Nephron progenitor cell (in vitro differentiated cells): ENCODE measurements at regions not wholly inside any gene's neighbourhood (a gene's known extent, or its start where the extent isn't known, plus 50 kb on each side); places are given as distances from the start of the nearest gene placed in this dataset.

Experiments used
- DNase-seq: peaks from one replicate; pipeline ENCODE4 v3.0.0; 2021
- H3K27ac Mint-ChIP-seq: 2 replicates; pipeline ENCODE4 v1.8.0; 2021; ENCODE audit warnings: mild to moderate bottlenecking, moderate library complexity, mixed read lengths
- H3K27me3 Mint-ChIP-seq: 2 replicates; pipeline ENCODE4 v1.8.0; 2021; ENCODE audit warnings: mild to moderate bottlenecking, low read depth, mixed read lengths; ENCODE audit not compliant: poor library complexity
- H3K36me3 Mint-ChIP-seq: 2 replicates; pipeline ENCODE4 v1.8.0; 2021; ENCODE audit warnings: low read depth, mixed read lengths
- H3K4me1 Mint-ChIP-seq: 2 replicates; pipeline ENCODE4 v1.8.0; 2021; ENCODE audit warnings: mixed read lengths
- H3K4me3 Mint-ChIP-seq: 2 replicates; pipeline ENCODE4 v1.8.0; 2021; ENCODE audit warnings: mild to moderate bottlenecking, moderate library complexity, mixed read lengths
- H3K9me3 Mint-ChIP-seq: 2 replicates; pipeline ENCODE4 v1.8.0; 2021; ENCODE audit warnings: mild to moderate bottlenecking, moderate library complexity, mixed read lengths
- CTCF ChIP-seq: fragments of 200-600 bp; sonication (generic); IDR thresholded peaks from 2 replicates; pipeline ENCODE4 v1.5.0; 2021; ENCODE audit warnings: antibody characterized with exemption

GRCh38 chr4:85086721-85087120 is 120.2 kb upstream of the WDFY3 start:
- H3K4me3 Mint-ChIP-seq = no peak overlapping the region
- no peak for TF ChIP-seq CTCF
- peaks cover 7% of the 10 kb centered on the region for H3K36me3 Mint-ChIP-seq
- H3K4me1 Mint-ChIP-seq = peaks cover 9% of the 10 kb centered on the region
- DNase-seq = no peak
- H3K9me3 Mint-ChIP-seq = peaks cover 28% of the 10 kb centered on the region
- H3K27me3 Mint-ChIP-seq = no peaks in the 10 kb centered on the region
- H3K27ac Mint-ChIP-seq = peak overlapping the region; percentile 12

GRCh38 chr4:85092536-85092935 is 126.0 kb upstream of the WDFY3 start:
- TF ChIP-seq CTCF = no peak
- Mint-ChIP-seq H3K9me3 (peaks cover 39% of the 10 kb centered on the region), H3K27me3 (no peaks in the 10 kb centered on the region), H3K4me1 (no peaks in the 10 kb centered on the region), H3K27ac (no peak overlapping the region), H3K4me3 (no peak overlapping the region), H3K36me3 (peaks cover 8% of the 10 kb centered on the region)
- DNase-seq = no peak

DNA sequence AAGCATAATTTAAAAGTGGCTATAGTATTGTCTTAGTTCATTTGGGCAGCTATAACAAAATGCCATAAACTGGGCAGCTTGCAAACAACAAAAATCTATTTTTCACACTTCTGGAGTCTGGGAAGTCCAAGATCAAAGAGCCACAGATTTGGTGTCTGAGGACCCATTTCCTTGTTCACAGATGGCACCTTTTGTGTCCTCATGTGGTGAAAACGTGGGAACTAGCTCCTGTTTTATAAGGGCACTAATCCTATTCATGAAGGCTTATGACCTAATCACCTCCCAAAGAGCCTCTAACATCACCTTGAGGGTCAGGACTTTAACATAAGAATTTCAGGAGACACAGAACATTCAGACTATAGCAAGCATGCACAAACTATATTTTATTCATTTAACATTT is 126.5 kb upstream of the WDFY3 start:
- no peak overlapping the region for H3K27ac Mint-ChIP-seq
- no peak for TF ChIP-seq CTCF
- H3K27me3 Mint-ChIP-seq = no peaks in the 10 kb centered on the region
- no peak overlapping the region for H3K4me3 Mint-ChIP-seq
- H3K4me1 Mint-ChIP-seq = no peaks in the 10 kb centered on the region
- H3K9me3 Mint-ChIP-seq = peaks cover 41% of the 10 kb centered on the region
- DNase-seq = no peak
- peaks cover 12% of the 10 kb centered on the region for H3K36me3 Mint-ChIP-seq

- no peak for TF ChIP-seq CTCF
- H3K4me3 Mint-ChIP-seq = no peak overlapping the region
- peaks cover 12% of the 10 kb centered on the region for H3K36me3 Mint-ChIP-seq
- H3K27me3 Mint-ChIP-seq = no peaks in the 10 kb centered on the region
- no peaks in the 10 kb centered on the region for H3K4me1 Mint-ChIP-seq
- H3K9me3 Mint-ChIP-seq = peaks cover 38% of the 10 kb centered on the region
- no peak for DNase-seq
- no peak overlapping the region for H3K27ac Mint-ChIP-seq
Observed at GRCh38 chr4:85094735-85095134, 128.2 kb upstream of the WDFY3 start.

DNA sequence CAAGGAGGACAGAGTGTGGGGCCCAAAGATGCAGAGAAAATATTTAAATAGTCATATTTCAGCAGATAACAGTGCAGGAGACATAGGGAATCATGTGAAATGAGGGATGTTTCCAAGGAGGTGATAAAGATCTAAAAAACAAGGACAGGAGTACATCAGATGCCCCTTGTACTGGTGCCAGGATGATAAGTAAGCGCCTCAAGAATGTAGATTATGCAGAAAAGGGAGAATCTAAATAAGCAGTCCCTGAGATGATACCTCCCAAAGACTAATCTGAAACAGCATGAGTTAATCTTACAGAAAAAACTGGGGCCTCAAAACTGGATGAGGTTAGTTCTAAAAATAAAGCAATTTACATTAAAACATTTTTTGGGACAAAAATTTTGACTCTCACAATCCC is 136.1 kb upstream of the WDFY3 start:
- Mint-ChIP-seq H3K36me3 (peaks cover 10% of the 10 kb centered on the region), H3K9me3 (peaks cover 19% of the 10 kb centered on the region), H3K4me3 (no peak overlapping the region), H3K27me3 (peaks cover 5% of the 10 kb centered on the region), H3K27ac (no peak overlapping the region), H3K4me1 (no peaks in the 10 kb centered on the region)
- no peak for DNase-seq
- TF ChIP-seq CTCF = no peak

DNA sequence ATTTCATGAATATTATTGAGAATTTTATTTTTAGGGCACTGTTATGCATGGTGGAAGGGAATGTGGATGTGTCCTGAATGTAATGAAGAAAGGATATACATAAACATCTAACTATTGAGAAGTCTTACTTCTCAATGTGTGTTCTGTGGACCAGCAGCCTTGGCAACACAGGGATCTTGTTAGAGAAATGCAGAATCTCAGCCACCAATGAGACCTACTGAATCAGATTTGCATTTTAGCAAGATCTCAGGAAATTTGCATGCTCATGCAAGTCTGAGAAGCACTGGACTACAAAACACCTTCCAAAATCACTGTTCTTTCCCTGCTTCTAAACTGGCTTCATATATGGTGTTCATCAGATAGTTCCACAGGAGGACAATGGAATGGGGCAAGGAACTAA is 139.7 kb upstream of the WDFY3 start:
- Mint-ChIP-seq H3K4me3 (no peak overlapping the region), H3K27ac (no peak overlapping the region), H3K27me3 (peaks cover 8% of the 10 kb centered on the region), H3K36me3 (no peaks in the 10 kb centered on the region), H3K4me1 (no peaks in the 10 kb centered on the region), H3K9me3 (peaks cover 3% of the 10 kb centered on the region)
- TF ChIP-seq CTCF = no peak
- DNase-seq = no peak
